Amygdala (tissue), 56 donors: ENCODE measurements at regions not wholly inside any gene's neighbourhood (a gene's known extent, or its start where the extent isn't known, plus 50 kb on each side); places are given as distances from the start of the nearest gene placed in this dataset.
"Not testable (repeated sequence)": the region's sequence is repeated elsewhere in the genome, so short reads cannot be mapped to it uniquely, and the experiment has no call there.

ENCODE experiments used
- DNase-seq, 56 donors: peaks; one replicate each; lab custom pipeline; 2025; lab: John Stamatoyannopoulos, UW

DNA sequence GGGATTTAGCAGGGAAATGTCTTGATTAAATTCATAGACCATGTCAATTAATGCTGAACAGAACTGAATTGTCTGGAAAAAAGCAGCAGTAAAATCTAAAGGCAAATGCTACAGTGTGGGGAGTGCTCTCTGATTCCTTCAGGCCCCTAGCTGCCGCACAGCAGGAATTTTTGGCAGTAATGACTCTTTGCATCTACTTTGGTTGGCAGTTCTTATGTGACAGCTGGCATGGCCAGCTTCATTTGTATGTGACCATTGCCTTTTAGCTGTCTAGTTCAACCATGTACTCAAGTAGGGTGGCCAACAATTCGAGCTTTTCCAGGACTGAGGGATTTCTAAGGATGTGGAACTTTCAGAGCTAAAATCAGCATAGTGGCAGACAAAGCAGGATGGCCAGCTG, 499.1 kb upstream of the MAN1A1 start:
- DNase-seq = no peak

DNA sequence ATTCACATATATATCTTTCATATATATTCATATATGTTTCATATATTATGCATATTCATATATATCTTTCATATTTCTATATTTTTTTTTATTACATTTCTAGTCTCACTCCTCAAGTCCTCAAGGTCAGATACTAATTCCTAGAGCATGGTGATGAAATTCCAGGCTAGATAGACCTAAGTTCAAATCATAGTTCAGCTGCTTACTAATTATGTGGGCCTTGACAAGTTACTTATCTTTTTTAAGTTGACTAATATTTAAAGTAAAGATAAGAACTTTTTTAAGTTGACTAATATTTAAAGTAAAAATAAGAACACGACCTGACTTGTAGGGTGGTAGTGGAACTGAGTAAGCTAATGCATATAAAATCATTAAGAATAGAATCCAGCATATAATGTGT, 495.6 kb upstream of the MAN1A1 start:
- DNase-seq = no peak

- DNase-seq = no peak
Observed at GRCh38 chr6:119844387-119844786, 494.8 kb upstream of the MAN1A1 start.

DNA sequence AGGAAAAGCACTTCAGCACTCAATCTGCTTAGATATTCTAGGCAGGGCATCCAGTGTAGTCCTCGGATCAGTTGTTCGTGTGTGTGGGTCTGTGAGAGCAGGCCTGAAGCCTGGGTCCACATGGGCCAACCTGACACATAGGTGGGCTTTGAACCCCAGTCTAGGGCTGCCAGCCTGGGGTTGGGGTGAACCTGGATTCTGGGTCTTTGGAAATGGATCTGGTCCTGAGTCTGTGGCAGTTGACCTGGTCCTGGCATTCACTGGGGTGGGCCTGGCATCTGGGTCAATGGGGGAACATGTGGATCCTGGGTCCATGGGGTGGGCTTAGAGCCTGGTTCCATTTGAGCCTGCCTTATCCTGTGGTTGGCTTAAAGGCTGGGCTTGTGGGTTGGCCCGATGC, 492.6 kb upstream of the MAN1A1 start:
- DNase-seq = no peak

DNA sequence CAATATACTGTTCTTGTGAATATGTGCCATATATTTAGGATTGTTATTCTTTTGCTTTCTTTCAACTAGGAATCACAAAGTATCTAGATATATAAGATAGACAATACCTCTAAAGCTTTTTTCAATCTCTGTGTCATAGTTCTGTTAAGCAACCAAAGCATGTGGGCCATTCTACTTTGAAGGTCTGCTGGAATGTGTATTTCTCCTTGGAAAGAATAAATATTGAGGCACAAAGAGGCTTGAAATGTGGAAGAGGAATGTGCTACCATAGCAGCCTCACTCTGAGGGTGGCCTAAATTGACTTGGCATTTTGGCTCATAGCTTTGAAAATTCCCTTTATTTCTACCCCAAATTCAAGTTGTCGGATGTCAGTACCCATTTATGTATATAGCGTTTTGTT, 488.5 kb upstream of the MAN1A1 start:
- no peak for DNase-seq

DNA sequence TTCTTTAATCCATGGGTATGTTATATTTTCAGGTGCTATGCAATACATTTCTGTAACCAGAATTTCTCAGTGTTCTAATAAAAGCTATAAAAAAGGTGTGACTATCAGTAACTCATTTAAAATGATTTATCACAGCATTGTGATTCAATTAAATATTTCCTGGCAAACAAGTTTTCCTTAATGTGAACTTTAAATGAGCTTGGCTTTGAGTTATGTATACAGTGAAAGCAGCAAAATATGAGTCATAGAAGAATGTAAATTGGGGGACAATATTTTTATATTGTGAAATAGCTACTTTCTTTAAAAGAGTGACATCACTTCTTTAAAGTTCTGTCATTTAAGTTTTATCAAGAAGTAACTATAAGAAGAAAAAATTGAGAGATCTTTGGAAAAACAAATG, 484.9 kb upstream of the MAN1A1 start:
- no peak for DNase-seq

- no peak for DNase-seq
Observed at GRCh38 chr6:119832411-119832810, 482.9 kb upstream of the MAN1A1 start.

- DNase-seq = no peak
Observed at GRCh38 chr6:119830494-119831295, 481.1 kb upstream of the MAN1A1 start.

GRCh38 chr6:119830069-119830468, 480.5 kb upstream of the MAN1A1 start:
- DNase-seq = no peak

GRCh38 chr6:119829499-119829898, 479.9 kb upstream of the MAN1A1 start:
- not testable (repeated sequence) for DNase-seq

DNA sequence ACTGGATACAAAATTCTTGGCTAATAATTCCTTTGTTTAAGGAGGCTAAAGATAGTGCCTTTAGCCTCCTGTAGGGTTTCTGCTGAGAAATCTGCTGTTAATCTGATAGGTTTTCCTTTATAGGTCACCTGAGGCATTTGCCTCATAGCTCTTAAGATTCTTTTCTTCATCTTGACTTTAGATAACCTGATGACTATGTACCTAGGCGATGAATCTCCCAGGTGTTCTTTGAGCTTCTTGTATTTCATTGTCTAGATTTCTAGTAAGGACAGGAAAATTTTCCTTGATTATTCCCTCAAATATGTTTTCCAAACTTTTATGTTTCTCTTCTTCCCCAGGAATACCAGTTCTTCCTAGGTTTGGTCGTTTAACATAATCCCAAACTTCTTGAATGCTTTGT, 479.4 kb upstream of the MAN1A1 start:
- DNase-seq = no peak

DNA sequence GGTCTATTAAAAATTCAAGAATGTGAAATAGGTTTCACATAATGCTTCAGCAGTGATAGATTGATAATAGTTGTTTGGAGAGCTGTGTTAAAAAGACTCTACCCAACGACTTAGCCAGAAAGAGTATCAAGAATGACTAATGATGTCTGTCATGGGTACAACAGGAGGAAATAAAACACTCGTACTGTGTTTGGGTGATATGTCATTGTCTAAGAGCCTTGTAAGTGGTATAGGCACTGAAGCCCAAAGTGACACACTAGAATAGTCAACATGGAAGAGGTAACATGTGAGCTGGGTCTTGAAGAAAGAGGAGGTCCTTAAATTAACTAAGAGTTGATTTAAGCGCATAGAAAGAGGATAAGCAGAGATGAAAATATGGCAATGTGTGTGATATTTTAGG, 471.8 kb upstream of the MAN1A1 start:
- DNase-seq = no peak

DNA sequence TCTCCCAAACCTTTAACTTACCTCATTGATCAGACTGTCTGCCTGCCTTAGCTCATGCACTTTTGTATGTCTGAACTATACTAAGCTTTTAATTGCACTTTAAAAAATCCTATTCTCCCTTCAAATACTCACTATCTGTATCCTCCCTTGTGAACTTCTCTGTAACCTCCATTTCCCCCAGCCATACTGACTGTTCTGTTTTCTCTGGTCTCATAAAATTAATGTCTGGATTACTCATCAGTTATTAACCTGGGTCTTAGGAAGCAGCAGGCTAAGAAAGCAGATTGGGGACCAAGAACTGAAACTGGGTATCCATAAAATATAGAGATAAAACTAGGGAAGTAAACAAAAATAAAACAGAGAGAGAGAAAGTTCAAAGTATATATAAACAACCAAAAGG, 469.3 kb upstream of the MAN1A1 start:
- no peak for DNase-seq

- DNase-seq = no peak
Observed at GRCh38 chr6:119814609-119815400, 465.2 kb upstream of the MAN1A1 start.

DNA sequence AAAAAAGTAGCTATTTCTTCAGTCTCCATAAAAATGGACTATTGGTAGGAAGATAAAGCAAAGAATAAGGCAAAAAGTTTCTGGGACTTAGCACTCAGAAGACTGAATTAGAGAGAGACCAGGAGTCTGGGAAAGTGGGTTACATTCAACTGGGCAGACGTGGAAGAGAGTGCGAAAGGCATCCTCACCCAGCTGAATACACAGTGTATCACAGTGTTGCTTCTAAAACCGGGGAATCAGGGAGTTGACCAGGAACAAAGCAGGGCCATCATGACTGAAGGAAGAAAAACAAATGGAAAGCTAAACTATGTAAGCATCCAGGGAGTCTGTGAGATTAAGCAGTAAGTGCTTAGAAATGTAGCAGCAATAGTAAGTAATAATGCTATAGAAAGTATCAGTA, 452.9 kb upstream of the MAN1A1 start:
- no peak for DNase-seq

GRCh38 chr6:119801056-119801455, 451.5 kb upstream of the MAN1A1 start:
- no peak for DNase-seq

DNA sequence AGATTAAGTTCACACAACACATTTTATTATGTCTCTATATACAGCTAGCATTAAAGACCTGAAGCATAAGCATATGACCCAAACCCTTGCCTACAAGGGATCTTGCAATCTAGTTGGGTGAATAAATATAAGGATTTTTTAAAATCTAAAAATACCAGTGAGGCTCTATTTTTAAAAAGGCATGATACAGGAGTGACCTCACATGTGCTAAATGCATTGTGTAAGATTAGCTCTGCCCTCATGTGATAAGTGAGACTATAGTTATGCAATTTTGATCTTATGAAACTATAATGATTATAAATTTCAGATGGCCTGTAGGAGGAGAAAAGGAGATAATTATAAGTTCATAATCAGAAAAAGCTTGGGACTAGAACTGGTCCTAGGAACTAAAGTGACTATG, 451.0 kb upstream of the MAN1A1 start:
- no peak for DNase-seq

- no peak for DNase-seq
Observed at GRCh38 chr6:119799596-119800509, 450.3 kb upstream of the MAN1A1 start.

DNA sequence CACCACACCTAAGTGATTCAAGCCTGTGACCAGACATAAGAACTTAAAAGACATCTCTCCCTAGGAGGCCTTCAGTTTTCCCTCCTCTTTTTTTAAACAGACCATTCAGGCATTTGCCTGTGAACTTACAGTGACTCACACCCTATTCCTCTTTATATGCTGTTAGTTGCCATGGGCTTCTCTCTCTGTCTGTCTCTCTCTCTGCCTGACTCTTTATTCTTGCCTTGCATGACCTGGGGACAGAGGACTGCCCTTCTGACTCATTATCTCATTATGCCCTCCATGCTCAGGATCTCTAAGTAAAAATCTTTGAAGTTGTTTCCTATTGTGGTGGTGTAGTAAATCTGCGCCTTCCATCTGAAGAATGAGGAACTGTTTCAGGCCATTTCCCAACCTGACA, 442.2 kb upstream of the MAN1A1 start:
- DNase-seq = no peak

DNA sequence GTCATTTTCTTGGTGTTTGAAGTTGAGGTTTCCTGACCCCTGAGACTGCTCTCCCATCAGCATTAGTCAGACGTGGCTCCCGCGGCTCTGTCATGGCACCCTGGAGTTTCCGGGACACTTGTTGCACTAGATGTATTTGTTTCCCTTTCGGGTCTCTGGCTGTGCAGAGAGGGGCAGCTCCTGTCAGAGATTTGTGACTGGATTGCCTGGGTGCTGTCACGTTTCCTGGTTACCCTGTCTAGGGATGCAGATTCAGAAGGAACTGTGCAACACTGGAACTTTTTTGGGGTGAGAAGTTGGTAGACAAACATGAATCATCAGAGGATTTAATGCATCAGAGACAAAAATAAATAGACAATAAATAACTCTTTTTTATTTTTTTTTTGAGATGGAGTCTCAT, 431.8 kb upstream of the MAN1A1 start:
- DNase-seq = no peak

- DNase-seq = no peak
Observed at GRCh38 chr6:119768201-119768600, 418.6 kb upstream of the MAN1A1 start.
